GM23338 (cell line): ENCODE measurements at regions not wholly inside any gene's neighbourhood (a gene's known extent, or its start where the extent isn't known, plus 50 kb on each side); places are given as distances from the start of the nearest gene placed in this dataset.

ENCODE experiments used
- ATAC-seq: fragments of 200-7000 bp; cut with Tn5 transposase; 3 replicates; pipeline ENCODE4 v1.9.1; 2020
- DNase-seq: peaks from one replicate; pipeline ENCODE4 v3.0.0-alpha.2; 2015; ENCODE audit warnings: low spot score
- H2AFZ ChIP-seq: fragments of 200-600 bp; sonication (generic); 2 replicates; pipeline ENCODE4 v1.8.0; 2016; ENCODE audit warnings: antibody characterized with exemption, mild to moderate bottlenecking, moderate library complexity
- H3F3A ChIP-seq: fragments of 200-600 bp; sonication (generic); replicated peaks from 2 replicates; pipeline ENCODE4 v1.8.0; 2017; ENCODE audit warnings: antibody characterized with exemption, mixed run types, low read depth
- H3K27ac ChIP-seq: fragments of 200-600 bp; sonication (generic); 2 replicates; pipeline ENCODE4 v1.6.1; 2016; ENCODE audit warnings: low read depth
- H3K27me3 ChIP-seq: fragments of 200-600 bp; sonication (generic); 2 replicates; pipeline ENCODE4 v1.8.0; 2016; ENCODE audit warnings: mild to moderate bottlenecking, mixed run types, moderate library complexity; ENCODE audit not compliant: insufficient read depth
- H3K36me3 ChIP-seq: fragments of 200-600 bp; sonication (generic); 2 replicates; pipeline ENCODE4 v1.8.0; 2016; ENCODE audit warnings: mild to moderate bottlenecking; ENCODE audit not compliant: insufficient read depth
- H3K4me1 ChIP-seq: fragments of 200-600 bp; sonication (generic); 2 replicates; pipeline ENCODE4 v1.8.0; 2016; ENCODE audit warnings: mild to moderate bottlenecking, moderate library complexity; ENCODE audit not compliant: insufficient read depth
- H3K4me2 ChIP-seq: fragments of 200-600 bp; sonication (generic); 2 replicates; pipeline ENCODE4 v1.7.1; 2017; ENCODE audit warnings: mixed run types
- H3K4me3 ChIP-seq: fragments of 200-600 bp; sonication (generic); 2 replicates; pipeline ENCODE4 v1.6.1; 2016; ENCODE audit warnings: mixed run types
- H3K79me2 ChIP-seq: fragments of 200-600 bp; sonication (generic); replicated peaks from 2 replicates; pipeline ENCODE4 v1.8.0; 2017; ENCODE audit warnings: mild to moderate bottlenecking; ENCODE audit not compliant: insufficient read depth
- H3K9me2 ChIP-seq: fragments of 200-600 bp; sonication (generic); 2 replicates; pipeline ENCODE4 v1.8.0; 2017; ENCODE audit not compliant: insufficient read depth
- H4K20me1 ChIP-seq: fragments of 200-600 bp; sonication (generic); replicated peaks from 2 replicates; pipeline ENCODE4 v1.8.0; 2017; ENCODE audit warnings: mild to moderate bottlenecking; ENCODE audit not compliant: insufficient read depth
- H3K27ac Mint-ChIP-seq: 2 replicates; pipeline ENCODE4 v1.8.0; 2020; ENCODE audit warnings: inconsistent platforms, mild to moderate bottlenecking, moderate library complexity, mixed read lengths
- H3K27me3 Mint-ChIP-seq: 3 replicates; pipeline ENCODE4 v1.8.0; 2022; ENCODE audit warnings: low read depth, mild to moderate bottlenecking, moderate library complexity, mixed read lengths, inconsistent platforms; ENCODE audit not compliant: insufficient read depth, poor library complexity
- H3K36me3 Mint-ChIP-seq: 3 replicates; pipeline ENCODE4 v1.8.0; 2021; ENCODE audit warnings: low read depth, mild to moderate bottlenecking, inconsistent platforms, moderate library complexity, mixed read lengths
- H3K4me1 Mint-ChIP-seq: 3 replicates; pipeline ENCODE4 v1.8.0; 2020; ENCODE audit warnings: mild to moderate bottlenecking, inconsistent platforms, mixed read lengths
- H3K4me3 Mint-ChIP-seq: 3 replicates; pipeline ENCODE4 v1.8.0; 2021; ENCODE audit warnings: moderate library complexity, mild to moderate bottlenecking, inconsistent platforms, mixed read lengths
- H3K9me3 Mint-ChIP-seq: 3 replicates; pipeline ENCODE4 v1.8.0; 2020; ENCODE audit warnings: moderate library complexity, mild to moderate bottlenecking, inconsistent platforms, mixed read lengths
- CREB1 ChIP-seq: fragments of 250-450 bp; sonication (Bioruptor Pico); IDR thresholded peaks from 2 replicates; pipeline ENCODE4 v1.5.0; 2020; ENCODE audit warnings: low read depth, mild to moderate bottlenecking, moderate library complexity
- EZH2 ChIP-seq: fragments of 200-600 bp; sonication (generic); IDR thresholded peaks from one replicate; pipeline ENCODE4 v1.8.0; 2017; ENCODE audit warnings: antibody characterized with exemption, mild to moderate bottlenecking, low read depth; ENCODE audit not compliant: unreplicated experiment
- EZH2phosphoT487 ChIP-seq: fragments of 200-600 bp; sonication (generic); IDR thresholded peaks from one replicate; pipeline ENCODE4 v1.8.1; 2018; ENCODE audit warnings: antibody characterized with exemption; ENCODE audit not compliant: unreplicated experiment
- JUNB ChIP-seq: IDR thresholded peaks from one replicate; pipeline ENCODE4 v1.6.1; 2016; ENCODE audit warnings: antibody characterized with exemption; ENCODE audit not compliant: unreplicated experiment
- NANOG ChIP-seq: IDR thresholded peaks from 2 replicates; pipeline ENCODE4 v1.6.1; 2016; ENCODE audit warnings: antibody characterized with exemption, borderline replicate concordance
- POLR2AphosphoS5 ChIP-seq: IDR thresholded peaks from 2 replicates; pipeline ENCODE4 v1.6.1; 2016; ENCODE audit warnings: antibody characterized with exemption, low read depth
- STAT1 ChIP-seq: IDR thresholded peaks from one replicate; pipeline ENCODE4 v1.6.1; 2016; ENCODE audit warnings: antibody characterized with exemption; ENCODE audit not compliant: unreplicated experiment
- ZNF331 ChIP-seq: fragments of 250-450 bp; sonication (Bioruptor Pico); IDR thresholded peaks from 2 replicates; pipeline ENCODE4 v1.5.0; 2020; ENCODE audit warnings: low read depth, mild to moderate bottlenecking, moderate library complexity
- TF ChIP-seq, protein P1 (sequence below), 2 experiments: fragments of 200-600 bp in 1 of 2; sonication (generic) in 1 of 2; conservative IDR thresholded peaks; 2 replicates each; pipeline versions ENCODE4 v1.5.1 to v1.6.1; 2016 to 2017; ENCODE audit warnings: antibody characterized with exemption in 2 of 2, low read depth in 2 of 2, mild to moderate bottlenecking in 2 of 2, moderate library complexity in 1 of 2
- TF ChIP-seq, protein P2 (sequence below): fragments of 250-450 bp; sonication (Bioruptor Pico); IDR thresholded peaks from 2 replicates; pipeline ENCODE4 v1.5.0; 2020; ENCODE audit warnings: mild to moderate bottlenecking, moderate library complexity
- TF ChIP-seq, protein P3 (sequence below): IDR thresholded peaks from one replicate; pipeline ENCODE4 v1.6.1; 2018; ENCODE audit warnings: antibody characterized with exemption; ENCODE audit not compliant: unreplicated experiment
- TF ChIP-seq, protein P4 (sequence below): IDR thresholded peaks from 2 replicates; pipeline ENCODE4 v1.6.1; 2016; ENCODE audit warnings: antibody characterized with exemption

DNA sequence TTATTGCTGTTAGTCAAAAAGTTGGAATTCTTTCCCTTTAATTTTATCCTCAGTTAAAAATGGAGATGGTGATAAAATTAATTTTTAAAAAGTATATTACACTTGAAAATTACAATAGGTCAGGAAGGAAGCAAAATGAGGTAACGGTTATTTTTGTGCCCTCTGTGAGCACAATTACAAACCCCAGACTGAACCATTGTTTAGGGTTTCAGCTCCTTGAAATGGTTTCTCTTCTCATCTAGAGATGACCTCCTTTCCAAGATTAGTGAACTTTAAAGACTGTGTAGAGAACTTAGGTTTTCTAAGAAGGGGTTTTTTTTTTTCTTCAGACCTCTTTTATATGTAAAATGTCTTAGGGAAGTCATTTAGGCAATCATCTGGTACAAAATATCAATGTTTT, 126.2 kb upstream of the CHD1 start:
- no peaks in the 10 kb centered on the region for H3K36me3 Mint-ChIP-seq
- TF ChIP-seq STAT1 (no peak), JUNB (no peak), EZH2 (no peak), NANOG (no peak), ZNF331 (CRISPR knock-in tag) (no peak), POLR2AphosphoS5 (no peak), CREB1 (CRISPR knock-in tag) (no peak), EZH2phosphoT487 (no peak)
- TF ChIP-seq, protein P1, sequence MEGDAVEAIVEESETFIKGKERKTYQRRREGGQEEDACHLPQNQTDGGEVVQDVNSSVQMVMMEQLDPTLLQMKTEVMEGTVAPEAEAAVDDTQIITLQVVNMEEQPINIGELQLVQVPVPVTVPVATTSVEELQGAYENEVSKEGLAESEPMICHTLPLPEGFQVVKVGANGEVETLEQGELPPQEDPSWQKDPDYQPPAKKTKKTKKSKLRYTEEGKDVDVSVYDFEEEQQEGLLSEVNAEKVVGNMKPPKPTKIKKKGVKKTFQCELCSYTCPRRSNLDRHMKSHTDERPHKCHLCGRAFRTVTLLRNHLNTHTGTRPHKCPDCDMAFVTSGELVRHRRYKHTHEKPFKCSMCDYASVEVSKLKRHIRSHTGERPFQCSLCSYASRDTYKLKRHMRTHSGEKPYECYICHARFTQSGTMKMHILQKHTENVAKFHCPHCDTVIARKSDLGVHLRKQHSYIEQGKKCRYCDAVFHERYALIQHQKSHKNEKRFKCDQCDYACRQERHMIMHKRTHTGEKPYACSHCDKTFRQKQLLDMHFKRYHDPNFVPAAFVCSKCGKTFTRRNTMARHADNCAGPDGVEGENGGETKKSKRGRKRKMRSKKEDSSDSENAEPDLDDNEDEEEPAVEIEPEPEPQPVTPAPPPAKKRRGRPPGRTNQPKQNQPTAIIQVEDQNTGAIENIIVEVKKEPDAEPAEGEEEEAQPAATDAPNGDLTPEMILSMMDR (conservative IDR thresholded peaks at IDR 0.05; ENCODE audit: low read depth in 2 of 2): no peak
- TF ChIP-seq, protein P2, sequence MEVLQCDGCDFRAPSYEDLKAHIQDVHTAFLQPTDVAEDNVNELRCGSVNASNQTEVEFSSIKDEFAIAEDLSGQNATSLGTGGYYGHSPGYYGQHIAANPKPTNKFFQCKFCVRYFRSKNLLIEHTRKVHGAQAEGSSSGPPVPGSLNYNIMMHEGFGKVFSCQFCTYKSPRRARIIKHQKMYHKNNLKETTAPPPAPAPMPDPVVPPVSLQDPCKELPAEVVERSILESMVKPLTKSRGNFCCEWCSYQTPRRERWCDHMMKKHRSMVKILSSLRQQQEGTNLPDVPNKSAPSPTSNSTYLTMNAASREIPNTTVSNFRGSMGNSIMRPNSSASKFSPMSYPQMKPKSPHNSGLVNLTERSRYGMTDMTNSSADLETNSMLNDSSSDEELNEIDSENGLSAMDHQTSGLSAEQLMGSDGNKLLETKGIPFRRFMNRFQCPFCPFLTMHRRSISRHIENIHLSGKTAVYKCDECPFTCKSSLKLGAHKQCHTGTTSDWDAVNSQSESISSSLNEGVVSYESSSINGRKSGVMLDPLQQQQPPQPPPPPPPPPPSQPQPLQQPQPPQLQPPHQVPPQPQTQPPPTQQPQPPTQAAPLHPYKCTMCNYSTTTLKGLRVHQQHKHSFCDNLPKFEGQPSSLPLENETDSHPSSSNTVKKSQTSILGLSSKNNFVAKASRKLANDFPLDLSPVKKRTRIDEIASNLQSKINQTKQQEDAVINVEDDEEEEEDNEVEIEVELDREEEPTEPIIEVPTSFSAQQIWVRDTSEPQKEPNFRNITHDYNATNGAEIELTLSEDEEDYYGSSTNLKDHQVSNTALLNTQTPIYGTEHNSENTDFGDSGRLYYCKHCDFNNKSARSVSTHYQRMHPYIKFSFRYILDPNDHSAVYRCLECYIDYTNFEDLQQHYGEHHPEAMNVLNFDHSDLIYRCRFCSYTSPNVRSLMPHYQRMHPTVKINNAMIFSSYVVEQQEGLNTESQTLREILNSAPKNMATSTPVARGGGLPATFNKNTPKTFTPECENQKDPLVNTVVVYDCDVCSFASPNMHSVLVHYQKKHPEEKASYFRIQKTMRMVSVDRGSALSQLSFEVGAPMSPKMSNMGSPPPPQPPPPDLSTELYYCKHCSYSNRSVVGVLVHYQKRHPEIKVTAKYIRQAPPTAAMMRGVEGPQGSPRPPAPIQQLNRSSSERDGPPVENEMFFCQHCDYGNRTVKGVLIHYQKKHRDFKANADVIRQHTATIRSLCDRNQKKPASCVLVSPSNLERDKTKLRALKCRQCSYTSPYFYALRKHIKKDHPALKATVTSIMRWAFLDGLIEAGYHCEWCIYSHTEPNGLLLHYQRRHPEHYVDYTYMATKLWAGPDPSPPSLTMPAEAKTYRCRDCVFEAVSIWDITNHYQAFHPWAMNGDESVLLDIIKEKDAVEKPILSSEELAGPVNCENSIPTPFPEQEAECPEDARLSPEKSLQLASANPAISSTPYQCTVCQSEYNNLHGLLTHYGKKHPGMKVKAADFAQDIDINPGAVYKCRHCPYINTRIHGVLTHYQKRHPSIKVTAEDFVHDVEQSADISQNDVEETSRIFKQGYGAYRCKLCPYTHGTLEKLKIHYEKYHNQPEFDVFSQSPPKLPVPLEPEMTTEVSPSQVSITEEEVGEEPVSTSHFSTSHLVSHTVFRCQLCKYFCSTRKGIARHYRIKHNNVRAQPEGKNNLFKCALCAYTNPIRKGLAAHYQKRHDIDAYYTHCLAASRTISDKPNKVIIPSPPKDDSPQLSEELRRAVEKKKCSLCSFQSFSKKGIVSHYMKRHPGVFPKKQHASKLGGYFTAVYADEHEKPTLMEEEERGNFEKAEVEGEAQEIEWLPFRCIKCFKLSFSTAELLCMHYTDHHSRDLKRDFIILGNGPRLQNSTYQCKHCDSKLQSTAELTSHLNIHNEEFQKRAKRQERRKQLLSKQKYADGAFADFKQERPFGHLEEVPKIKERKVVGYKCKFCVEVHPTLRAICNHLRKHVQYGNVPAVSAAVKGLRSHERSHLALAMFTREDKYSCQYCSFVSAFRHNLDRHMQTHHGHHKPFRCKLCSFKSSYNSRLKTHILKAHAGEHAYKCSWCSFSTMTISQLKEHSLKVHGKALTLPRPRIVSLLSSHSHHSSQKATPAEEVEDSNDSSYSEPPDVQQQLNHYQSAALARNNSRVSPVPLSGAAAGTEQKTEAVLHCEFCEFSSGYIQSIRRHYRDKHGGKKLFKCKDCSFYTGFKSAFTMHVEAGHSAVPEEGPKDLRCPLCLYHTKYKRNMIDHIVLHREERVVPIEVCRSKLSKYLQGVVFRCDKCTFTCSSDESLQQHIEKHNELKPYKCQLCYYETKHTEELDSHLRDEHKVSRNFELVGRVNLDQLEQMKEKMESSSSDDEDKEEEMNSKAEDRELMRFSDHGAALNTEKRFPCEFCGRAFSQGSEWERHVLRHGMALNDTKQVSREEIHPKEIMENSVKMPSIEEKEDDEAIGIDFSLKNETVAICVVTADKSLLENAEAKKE: no peak
- TF ChIP-seq, protein P3, sequence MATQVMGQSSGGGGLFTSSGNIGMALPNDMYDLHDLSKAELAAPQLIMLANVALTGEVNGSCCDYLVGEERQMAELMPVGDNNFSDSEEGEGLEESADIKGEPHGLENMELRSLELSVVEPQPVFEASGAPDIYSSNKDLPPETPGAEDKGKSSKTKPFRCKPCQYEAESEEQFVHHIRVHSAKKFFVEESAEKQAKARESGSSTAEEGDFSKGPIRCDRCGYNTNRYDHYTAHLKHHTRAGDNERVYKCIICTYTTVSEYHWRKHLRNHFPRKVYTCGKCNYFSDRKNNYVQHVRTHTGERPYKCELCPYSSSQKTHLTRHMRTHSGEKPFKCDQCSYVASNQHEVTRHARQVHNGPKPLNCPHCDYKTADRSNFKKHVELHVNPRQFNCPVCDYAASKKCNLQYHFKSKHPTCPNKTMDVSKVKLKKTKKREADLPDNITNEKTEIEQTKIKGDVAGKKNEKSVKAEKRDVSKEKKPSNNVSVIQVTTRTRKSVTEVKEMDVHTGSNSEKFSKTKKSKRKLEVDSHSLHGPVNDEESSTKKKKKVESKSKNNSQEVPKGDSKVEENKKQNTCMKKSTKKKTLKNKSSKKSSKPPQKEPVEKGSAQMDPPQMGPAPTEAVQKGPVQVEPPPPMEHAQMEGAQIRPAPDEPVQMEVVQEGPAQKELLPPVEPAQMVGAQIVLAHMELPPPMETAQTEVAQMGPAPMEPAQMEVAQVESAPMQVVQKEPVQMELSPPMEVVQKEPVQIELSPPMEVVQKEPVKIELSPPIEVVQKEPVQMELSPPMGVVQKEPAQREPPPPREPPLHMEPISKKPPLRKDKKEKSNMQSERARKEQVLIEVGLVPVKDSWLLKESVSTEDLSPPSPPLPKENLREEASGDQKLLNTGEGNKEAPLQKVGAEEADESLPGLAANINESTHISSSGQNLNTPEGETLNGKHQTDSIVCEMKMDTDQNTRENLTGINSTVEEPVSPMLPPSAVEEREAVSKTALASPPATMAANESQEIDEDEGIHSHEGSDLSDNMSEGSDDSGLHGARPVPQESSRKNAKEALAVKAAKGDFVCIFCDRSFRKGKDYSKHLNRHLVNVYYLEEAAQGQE: no peak
- TF ChIP-seq, protein P4, sequence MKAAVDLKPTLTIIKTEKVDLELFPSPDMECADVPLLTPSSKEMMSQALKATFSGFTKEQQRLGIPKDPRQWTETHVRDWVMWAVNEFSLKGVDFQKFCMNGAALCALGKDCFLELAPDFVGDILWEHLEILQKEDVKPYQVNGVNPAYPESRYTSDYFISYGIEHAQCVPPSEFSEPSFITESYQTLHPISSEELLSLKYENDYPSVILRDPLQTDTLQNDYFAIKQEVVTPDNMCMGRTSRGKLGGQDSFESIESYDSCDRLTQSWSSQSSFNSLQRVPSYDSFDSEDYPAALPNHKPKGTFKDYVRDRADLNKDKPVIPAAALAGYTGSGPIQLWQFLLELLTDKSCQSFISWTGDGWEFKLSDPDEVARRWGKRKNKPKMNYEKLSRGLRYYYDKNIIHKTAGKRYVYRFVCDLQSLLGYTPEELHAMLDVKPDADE: no peak
- H3K9me3 Mint-ChIP-seq: no peaks in the 10 kb centered on the region
- ATAC-seq (no peak), DNase-seq (no peak)
- no peaks in the 10 kb centered on the region for H3K9me2 ChIP-seq
- H3K4me1 Mint-ChIP-seq: no peaks in the 10 kb centered on the region
- no peaks in the 10 kb centered on the region for H4K20me1 ChIP-seq
- H2AFZ ChIP-seq: no peak overlapping the region
- H3K27ac Mint-ChIP-seq: no peak overlapping the region
- no peaks in the 10 kb centered on the region for H3K4me1 ChIP-seq
- H3K4me2 ChIP-seq: no peak overlapping the region
- no peak overlapping the region for H3K4me3 Mint-ChIP-seq
- no peaks in the 10 kb centered on the region for H3K36me3 ChIP-seq
- H3K27me3 Mint-ChIP-seq: peaks cover 3% of the 10 kb centered on the region
- no peaks in the 10 kb centered on the region for H3K27me3 ChIP-seq
- H3K79me2 ChIP-seq: no peaks in the 10 kb centered on the region
- H3K4me3 ChIP-seq: no peak overlapping the region
- H3K27ac ChIP-seq: no peak overlapping the region
- no peaks in the 10 kb centered on the region for H3F3A ChIP-seq
